D341Med (cell line): ENCODE measurements at regions not wholly inside any gene's neighbourhood (a gene's known extent, or its start where the extent isn't known, plus 50 kb on each side); places are given as distances from the start of the nearest gene placed in this dataset.

Source experiments
- DNase-seq: peaks from one replicate; pipeline ENCODE4 v3.0.0; 2012; ENCODE audit warnings: low spot score

DNA sequence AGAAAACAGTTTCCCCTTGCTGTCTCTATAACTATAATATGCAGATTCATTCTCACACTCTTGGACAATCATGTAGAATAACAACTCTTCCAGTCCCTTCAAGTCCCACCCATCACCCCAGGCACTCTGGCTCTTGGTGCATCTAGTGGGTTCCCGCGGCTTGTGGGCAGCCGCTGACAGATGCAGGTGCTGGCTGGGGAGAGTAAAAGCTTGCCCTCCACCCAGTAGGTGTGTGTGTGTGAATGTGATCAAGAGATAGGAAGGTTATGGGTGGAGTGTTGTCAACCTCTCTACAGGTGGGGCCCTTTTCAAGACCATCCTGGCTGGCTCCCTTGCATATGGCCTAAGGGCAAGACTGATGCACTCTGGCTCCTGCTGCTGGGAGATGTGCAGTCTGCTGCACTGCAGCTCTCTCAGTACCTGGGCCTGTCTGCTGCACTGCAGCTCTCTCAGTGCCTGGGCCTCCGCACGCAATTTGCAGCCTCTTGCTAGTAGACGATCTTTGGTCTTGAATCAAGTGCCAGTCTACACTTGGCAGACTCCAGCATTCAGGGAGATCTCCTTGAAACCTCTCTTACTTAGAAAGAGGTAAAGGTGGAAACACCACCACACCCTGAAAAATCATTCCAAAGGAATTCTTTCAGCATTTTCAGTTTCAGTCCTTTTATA, 189.7 kb upstream of the GDNF start:
- DNase-seq = no peak

DNA sequence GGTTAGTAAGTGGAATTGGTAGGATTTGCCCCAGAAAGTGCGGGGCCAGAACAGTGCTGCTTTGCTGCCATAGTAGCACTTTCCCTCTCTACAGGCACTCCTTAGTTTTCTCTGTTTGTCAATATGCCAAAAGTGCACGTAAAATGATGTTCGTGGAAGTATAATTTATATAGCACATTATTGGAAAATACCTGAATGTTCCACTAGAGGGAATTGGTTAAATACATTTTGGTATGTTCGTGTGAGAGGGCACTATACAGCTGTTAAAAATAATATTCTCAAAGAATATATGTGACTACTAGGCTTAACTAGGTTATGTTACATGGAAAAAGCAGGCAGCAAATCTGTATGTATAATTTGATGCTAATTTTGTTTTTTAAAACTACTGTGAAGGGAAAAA, 184.0 kb upstream of the GDNF start:
- DNase-seq = no peak

DNA sequence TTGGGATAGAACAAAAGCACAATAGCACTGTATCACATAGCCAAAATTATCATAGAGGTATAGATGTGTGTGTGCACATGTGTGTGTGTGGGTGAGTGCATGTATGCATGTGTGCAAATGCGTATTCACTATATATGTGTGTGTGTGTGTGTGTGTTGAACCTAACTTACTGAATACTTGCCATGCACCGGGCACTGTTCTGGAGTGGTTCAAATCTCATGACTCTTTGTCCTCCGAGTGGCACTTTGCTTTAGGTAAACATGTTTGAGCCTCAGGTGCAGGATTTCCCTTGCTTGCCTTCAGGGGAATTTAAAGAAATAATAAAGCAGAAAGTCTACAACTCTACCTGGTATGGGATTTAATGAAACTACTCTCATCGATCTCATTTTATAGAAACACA, 183.5 kb upstream of the GDNF start:
- DNase-seq = no peak

DNA sequence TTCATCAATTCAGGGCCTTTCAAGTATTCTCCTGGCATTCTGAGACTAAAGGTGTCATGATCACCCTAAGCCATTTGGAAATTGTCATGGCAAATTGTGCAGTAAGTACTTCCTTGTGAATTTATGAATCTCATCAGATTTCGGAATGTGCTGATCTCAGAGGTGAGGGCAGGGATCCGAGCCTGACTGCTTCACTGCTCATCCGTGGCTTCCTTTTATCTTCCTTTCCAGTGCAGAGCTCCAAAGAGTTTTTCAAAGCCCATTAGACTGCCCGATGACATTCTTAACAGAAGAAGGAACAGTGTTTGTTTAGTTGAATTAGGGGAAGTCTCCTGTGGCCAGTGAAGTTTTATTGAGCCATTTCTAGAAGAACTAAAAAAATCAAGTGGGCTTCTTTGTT, 182.8 kb upstream of the GDNF start:
- no peak for DNase-seq

DNA sequence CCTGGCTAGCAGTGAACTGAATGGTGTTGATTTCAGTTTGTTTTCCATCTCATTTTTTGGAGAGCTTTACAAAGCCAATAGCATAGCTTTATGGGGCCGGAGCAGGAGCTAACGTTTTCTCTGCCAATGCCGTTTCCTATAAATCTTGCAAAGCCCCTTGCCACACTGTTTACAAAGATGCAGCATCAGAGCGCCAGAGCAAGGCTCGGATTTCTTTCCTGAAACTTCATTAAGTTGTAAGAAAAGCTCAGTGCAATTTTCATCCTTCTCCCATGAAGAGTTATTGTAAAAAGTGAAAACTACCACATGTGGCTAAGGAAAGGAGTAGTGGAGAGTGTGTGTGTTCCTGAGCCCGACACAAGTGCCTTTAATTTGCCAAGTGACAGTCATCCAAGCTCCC, 178.2 kb upstream of the GDNF start:
- no peak for DNase-seq

DNA sequence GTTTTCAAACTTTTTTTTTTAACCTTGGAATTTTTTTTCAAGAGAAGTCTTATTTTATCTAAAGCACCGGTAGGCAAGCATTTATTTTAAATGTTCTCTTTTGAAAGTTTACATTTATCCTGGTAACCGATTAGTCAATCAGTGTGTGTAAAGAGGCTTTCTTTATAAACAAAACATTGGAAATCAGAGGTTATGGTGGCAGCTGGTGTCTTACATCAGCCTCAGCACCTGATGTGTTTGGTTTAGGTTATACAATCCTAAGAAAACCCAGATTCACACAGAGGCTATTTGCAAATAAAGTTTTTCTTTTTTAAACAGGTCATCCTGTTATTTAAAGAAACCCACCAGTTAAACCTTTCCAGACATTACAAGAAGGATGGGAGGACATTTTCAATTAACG, 173.3 kb upstream of the GDNF start:
- no peak for DNase-seq

DNA sequence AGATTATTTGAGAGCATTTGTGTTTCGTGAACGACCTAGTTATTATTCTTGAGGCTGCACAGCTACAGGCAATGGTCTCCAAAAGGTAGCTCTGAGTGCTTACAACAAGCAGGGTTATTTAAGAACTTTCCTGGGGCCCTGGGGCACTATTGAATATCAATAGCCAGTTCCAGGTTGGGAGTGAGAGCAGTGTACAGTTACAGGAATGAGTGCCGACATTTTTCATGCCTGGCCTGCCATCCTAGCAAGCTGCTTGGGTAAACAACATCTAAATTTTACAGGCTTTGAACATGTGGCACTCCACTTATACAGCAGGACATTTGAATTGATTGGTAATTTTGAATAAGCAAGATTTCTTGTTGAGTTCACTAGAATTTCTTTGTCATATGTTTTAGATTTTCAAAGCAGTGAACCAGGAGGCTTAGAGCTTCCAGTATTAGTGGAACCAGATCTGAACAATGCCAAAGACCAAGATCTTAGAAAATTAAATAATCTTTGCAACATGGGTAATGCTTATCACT, 171.9 kb upstream of the GDNF start:
- no peak for DNase-seq

DNA sequence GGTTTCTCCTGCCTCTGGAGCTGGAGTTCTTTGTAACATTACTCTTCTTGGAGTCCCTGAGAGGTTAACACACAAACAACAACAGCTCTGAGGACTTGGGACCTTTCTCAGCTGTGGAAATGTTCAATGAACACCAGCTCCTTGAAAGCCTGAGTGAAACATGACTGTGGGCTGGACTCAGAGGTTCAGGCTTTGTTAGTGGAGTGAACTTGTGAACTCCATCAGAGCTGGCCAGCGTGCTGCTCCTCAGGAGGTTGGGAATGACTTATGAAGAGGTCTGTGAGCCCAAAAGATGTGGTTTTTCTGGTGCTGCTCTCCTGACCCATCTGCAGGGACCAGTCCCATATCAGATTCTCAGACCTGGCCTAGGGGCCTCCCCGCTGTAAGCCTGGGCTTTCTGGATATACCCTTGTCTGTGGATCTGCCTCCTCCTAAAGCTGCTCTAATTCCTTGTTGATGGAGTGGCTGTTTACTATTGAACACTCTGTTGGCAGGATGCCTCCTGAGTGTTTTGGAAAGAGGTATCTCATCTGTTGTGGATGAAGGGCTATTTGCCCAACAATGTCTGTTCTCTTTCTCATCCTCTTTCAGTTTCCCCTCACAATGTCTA, 170.0 kb upstream of the GDNF start:
- no peak for DNase-seq

DNA sequence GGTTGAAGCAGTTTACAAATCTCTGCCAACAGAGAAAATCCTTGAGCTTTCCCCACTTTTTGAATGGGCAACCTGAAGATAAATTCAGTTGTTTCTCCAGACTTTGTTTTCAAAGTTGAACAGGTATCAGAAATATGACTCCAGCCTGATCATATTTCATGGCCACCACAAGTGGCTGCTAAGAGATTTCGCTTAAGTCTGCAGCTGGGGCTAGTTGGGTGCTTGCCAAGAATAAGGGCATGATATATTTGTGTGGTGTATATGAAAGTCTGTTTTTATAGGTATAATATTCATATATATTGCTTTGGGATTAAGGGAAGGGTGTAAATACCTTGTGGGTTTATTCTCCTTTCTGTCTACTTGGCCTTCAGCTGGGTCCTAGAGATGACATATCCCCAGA, 168.4 kb upstream of the GDNF start:
- DNase-seq = no peak

DNA sequence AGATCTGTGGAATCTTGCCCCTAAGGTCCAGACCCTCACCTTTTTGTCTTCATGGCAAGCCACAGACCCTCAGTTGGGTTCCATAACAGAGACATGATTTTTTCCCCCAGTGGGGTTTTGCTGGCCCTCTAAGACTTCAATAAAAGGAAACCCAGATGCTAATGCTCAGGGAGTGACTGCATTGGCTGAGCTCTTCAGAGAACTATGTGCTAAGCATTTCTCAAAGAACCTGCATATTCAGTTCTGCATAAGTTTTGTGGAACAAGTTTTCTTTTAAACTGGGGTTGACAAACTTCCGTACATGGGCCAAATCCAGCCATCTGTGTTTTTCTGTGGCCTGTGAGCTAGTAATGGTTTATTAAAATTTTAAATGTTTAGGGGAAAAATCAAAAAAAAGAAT, 159.8 kb upstream of the GDNF start:
- no peak for DNase-seq

DNA sequence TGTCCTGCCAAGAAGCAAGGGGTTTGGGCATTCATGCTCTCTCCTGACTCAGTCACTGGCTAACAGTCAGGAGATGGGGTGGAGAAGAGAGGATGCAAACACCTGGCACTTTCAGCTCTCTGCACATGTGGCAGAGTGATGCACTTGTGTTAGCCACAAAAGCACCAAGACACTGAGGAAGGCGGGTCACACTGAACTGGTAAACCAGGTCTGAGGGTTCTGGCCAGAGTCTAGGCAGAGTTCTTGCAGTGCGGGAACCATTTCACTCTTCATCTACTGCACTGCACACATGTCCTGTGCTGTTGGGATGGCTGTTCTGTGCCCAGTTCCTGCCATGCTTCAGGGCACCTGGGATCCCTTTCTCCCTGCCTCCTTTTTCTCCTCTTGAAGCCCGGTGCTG, 157.1 kb upstream of the GDNF start:
- no peak for DNase-seq

DNA sequence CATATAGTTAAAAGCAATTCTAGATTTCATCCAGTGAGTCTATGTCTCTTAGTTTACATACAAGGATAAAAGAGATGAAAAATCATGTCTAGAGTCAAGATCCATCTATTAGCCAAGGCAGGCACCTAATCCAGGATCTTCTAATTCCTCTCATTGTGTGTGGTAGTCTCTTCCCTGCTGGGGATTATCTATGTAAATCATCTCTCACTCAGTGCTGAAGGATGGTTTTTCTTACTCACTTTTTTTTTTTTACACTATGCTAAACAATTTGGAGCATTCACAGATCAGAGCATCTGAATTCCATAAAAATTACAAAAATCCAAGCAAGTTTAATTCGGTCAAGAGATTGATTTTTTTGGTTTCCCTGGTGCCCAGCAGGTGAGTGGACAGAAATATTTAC, 154.9 kb upstream of the GDNF start:
- no peak for DNase-seq

DNA sequence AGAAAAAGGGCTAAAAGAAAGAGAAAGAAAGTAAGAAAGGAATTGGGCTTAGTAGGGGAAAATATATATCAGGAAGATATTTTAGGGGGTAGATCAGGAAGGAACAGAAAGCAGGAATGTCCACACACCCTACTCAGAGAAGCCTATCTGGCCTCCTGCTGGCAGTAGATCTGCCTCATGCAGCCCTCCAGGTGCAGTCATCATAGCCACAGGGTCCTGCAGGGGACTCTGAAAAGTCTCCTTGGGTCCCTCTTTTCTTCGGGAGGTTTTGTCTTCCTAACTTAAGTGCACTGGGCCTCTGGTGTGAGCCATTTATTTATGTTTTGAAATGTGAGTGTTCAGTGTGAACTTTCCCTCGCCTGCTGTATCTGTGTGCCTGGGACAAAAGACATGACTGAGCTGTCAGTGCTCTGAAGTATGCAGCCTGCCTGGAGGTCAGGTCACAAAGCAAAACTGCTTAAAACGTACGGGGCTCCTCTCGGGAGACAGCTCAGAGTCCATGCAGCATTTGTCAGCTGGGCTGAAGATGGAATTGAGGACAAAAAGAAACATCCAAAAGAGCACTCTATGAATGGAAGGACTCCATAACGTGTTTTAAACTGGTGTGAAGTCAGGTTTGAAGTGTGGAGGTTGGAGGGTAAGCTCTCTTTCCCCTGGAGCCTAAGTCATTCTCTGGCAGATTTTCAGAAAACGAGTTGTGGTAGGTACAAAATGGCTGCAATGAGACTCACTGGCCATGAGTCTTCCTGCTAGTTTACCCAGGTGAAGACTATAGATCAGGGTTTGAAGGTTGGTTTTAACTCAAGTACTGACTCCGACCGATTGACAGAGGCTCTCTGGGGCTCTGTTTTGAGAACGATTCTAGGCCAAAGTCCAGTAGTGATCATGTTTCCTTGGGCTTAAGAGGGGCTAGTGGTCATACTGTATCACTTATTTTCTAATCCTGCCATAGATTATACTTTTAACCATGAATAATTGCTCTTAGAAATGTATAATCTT, 151.8 kb upstream of the GDNF start:
- no peak for DNase-seq

DNA sequence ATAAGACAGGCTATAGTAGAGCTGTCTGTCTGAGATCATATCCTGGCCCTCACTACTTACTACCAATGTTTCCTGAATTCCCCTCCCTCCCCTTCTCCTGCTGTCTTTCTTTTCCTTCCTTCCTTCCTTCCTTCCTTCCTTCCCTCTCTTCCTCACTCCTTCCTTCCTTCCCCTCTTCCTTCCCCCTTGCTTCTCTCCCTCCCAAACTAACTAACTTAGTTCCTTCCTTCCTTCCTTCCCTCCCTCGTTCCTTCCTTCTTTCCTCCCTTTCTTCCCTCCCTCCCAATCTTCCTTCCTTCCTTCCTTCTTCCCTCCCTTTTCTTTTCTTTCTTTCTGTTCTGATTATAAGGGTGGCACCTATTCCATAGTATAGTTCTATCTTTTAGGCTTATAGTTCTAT, 150.0 kb upstream of the GDNF start:
- no peak for DNase-seq

DNA sequence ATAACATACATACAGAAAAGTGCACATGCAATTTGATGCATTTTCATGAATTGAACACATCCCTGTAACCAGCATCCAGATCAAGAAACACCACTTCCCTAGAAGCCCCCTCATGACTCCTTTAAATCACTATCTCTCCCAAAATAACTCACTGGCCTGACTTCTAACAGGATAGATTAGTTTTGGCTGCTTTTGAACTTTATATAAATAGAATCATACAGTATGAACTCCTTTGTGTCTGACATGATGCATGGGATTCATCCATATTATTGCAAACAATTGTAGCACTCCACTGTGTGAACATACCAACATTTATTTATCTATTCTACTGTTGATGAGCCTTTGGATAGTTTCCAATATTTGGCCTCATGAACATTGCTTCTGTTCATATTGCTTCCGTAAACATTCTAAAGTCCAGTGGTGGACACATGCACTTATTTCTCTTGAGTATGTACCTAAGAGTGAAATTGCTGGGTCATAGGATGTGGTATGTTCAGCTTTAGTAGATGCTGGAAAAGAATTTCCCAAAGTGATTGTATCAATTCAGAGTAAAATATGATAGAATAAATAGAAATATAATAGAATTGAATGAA, 148.7 kb upstream of the GDNF start:
- no peak for DNase-seq

DNA sequence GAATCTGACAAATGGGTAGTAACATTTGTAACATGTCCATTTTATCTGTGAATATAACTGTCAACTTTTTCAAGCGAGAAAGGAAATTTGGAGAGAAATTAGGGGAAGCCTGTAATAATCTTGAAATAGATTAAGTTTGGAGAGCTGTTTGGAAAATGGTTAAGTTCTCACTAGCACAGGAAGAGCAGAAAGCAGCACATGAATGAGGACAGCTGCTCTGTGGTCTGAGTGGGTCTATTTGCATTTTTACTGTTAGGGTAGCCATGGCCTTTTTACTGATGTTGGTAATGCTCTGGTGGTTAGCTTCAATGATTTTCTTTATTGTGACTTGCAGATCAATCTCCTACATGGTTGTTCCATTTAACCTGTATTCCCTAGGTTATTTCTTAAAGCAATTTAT, 144.5 kb upstream of the GDNF start:
- DNase-seq = no peak

DNA sequence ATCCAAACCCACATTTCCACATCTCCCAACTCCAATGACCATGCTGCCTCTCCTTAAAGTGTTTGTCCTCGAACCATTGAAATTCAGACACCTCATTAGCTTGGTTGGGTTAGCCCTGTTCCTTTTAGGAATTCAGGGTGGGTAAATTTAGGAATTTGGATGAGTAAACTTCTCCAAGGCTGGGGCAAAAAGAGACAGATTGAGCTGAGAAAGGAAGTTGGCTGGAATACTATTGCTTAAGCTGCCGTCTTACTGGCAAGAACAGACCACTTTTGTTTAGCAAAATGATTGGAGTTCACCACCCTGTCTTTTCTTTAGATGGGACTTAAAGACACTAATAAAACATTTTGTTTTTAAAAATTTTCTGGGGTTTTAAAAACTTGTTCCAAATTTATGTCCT, 143.6 kb upstream of the GDNF start:
- no peak for DNase-seq

DNA sequence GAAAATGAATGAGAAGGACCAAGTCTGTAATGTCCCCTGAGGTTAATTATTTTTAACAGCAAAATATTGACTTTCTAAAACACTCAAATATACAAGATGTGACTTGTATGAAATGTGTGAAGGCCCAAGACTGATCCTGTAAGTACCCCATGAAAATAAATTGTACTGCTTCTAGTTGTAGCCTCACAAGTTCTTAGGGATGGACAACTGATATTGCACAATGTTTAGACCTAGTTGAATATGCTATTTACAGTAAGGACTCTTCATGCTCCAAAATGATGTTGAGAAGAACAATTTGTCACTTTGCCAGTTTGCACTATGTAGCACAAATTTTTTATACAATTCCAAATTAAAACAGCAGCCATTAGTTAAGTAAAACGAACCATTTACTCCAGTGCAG, 139.7 kb upstream of the GDNF start:
- DNase-seq = no peak

DNA sequence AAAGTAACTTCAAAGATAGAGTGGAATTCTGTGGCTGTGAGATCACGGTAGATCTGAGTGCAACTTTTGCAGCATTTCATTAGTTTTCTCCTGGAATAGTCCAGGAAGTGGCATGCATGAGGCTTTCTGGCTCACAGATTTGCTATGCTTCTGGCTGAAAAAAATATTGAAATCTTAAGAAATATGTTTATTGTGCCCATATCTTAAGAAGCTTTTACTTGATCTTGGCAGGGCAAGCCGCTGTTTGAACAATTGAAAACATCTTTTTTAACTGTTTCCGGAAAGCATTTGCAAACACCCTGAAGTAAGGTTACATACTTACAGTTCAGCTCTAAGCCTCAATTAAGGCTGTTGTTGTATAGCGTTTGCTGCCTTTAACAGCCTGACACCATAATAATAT, 135.7 kb upstream of the GDNF start:
- DNase-seq = no peak

DNA sequence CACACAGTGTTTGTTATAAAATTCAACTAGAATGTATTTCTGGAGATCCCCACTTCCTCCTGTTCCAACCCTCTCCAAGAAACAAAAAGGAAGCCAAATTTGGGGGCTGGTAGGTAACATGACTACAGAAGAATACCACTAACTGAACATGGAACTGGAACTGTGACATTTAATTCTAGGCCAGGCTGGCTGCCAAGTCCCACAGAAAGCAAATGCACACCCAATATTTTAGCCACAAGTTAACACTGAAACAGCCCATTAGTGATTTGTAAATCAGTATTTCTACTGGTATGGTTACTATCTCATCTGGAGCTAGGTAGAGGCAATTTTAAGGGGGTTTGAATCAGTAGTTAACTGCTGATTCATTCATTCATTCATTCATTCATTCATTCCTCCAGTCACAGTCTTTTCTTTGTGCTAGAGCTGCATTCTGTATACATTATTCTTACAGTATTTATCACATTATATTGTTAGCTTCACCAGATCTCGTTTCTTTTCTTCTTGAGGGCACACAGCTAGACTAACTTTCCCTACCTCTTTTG, 131.7 kb upstream of the GDNF start:
- DNase-seq = no peak

DNA sequence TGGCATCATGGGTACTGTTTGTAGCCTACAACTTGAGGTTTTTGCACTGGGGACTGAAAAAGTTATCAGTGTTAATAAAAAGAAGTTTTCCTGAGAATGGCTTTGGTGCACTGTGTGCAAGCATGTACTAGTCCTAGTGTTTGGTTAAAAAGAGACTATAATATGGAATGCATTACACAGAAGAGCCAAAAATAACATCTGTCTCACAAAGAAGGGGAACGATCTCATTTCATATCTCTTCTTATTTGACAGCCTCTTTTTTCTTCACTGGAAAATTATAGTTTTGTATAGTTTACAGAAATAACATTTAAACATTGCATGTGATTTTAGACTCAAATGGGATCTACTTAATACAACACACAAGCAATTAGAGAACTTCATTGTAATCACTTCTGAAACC, 127.0 kb upstream of the GDNF start:
- no peak for DNase-seq

DNA sequence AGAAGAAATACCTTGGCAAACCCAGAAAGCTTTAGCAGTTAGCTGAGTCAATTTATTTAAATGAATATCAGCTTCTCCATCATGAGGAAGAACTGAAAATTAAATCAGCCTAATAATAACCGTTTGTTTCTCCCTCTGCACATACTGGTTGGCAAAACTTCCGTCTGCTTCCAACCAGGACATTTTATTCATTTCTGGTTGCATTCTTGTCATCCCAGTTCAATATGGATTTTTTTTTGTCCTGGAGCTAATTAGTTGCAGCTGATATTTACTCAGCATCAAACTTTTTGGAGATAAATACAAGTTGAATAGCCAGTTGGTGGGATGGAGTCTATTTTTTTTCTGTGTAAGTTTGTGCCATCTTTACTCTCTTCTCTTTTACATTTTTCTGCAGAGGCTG, 126.5 kb upstream of the GDNF start:
- no peak for DNase-seq
